Peyer's patch (tissue), 4 donors: ENCODE measurements at regions not wholly inside any gene's neighbourhood (a gene's known extent, or its start where the extent isn't known, plus 50 kb on each side); places are given as distances from the start of the nearest gene placed in this dataset.

Source experiments
- CTCF ChIP-seq, 6 experiments: fragments of 450-650 bp in 4 of 6; fragments of 200-600 bp in 2 of 6; sonication (generic) in 1 of 6; IDR thresholded peaks; one replicate each; pipeline ENCODE4 v1.5.1; 2017 to 2019; ENCODE audit warnings: antibody characterized with exemption in 6 of 6, mild to moderate bottlenecking in 3 of 6, moderate library complexity in 1 of 6
- POLR2A ChIP-seq, 2 donors: fragments of 450-650 bp; IDR thresholded peaks; one replicate each; pipeline ENCODE4 v1.5.1; 2017; ENCODE audit warnings: antibody characterized with exemption in 2 of 2, mild to moderate bottlenecking in 2 of 2, moderate library complexity in 2 of 2

- TF ChIP-seq CTCF (IDR thresholded peaks at IDR 0.05) (no peak), POLR2A (IDR thresholded peaks at IDR 0.05) (no peak)
These were observed 349.5 kb upstream of the RGS6 start for GRCh38 chr14:71582705-71583104.
